Right lobe of liver (tissue), 6 donors: ENCODE measurements at regions not wholly inside any gene's neighbourhood (a gene's known extent, or its start where the extent isn't known, plus 50 kb on each side); places are given as distances from the start of the nearest gene placed in this dataset.

Experiments
- ATAC-seq, 4 donors: fragments of 200-7000 bp; cut with Tn5 transposase; one replicate each; pipeline ENCODE4 v1.9.1; 2020; ENCODE audit warnings: mild to moderate bottlenecking in 4 of 4, moderate library complexity in 4 of 4
- DNase-seq, 3 donors: peaks; one replicate each; pipeline ENCODE4 v3.0.0-alpha.2; 2020
- H3K27ac ChIP-seq, 3 donors: fragments of 200-600 bp; one replicate each; pipeline ENCODE4 v1.8.0; 2022
- H3K27me3 ChIP-seq, 2 donors: fragments of 200-600 bp; one replicate each; pipeline ENCODE4 v1.8.0; 2022
- H3K36me3 ChIP-seq, 4 donors: fragments of 200-600 bp; sonication (generic) in 1 of 4; one replicate each; pipeline versions ENCODE4 v1.5.1 to v1.8.0; 2017 to 2022; ENCODE audit warnings: control low read depth in 1 of 4
- H3K4me1 ChIP-seq, 4 donors: fragments of 200-600 bp; sonication (generic) in 1 of 4; one replicate each; pipeline versions ENCODE4 v1.5.1 to v1.8.0; 2017 to 2022; ENCODE audit warnings: control low read depth in 1 of 4
- H3K4me3 ChIP-seq, 3 donors: fragments of 200-600 bp; one replicate each; pipeline ENCODE4 v1.8.0; 2022
- H3K9me3 ChIP-seq, 4 donors: fragments of 200-600 bp; sonication (generic) in 1 of 4; one replicate each; pipeline versions ENCODE4 v1.5.1 to v1.8.0; 2017 to 2022; ENCODE audit warnings: control low read depth in 1 of 4
- POLR2A ChIP-seq: fragments of 450-650 bp; IDR thresholded peaks from one replicate; pipeline ENCODE4 v1.6.1; 2017; ENCODE audit warnings: antibody characterized with exemption, mild to moderate bottlenecking
- WGBS: methylation state at CpG from one replicate; pipeline ENCODE4 v1.1.6; 2018; ENCODE audit warnings: low coverage, low lambda C conversion rate; ENCODE audit not compliant: insufficient coverage; ENCODE audit errors: missing lambda C conversion rate; 5-methylcytosine and 5-hydroxymethylcytosine counted together
- intact Hi-C, 2 donors: fragments of 100-400 bp; cut with DNase I; formaldehyde crosslinking; loops; one replicate each; pipeline versions ENCODE4 v1.11.2 to v1.14.1; 2022
- TF ChIP-seq, protein P1 (sequence below), 4 donors: fragments of 200-600 bp in 3 of 4; fragments of 450-650 bp in 1 of 4; IDR thresholded peaks; one replicate each; pipeline versions ENCODE4 v1.5.1 to v1.8.0; 2016 to 2022; ENCODE audit warnings: antibody characterized with exemption in 4 of 4, mild to moderate bottlenecking in 2 of 4
- donor health status: DM: no; HTN: yes; CAD: no.
- donor health status: DM: no; HTN: no; CAD: no.
- donor health status: DM: no; HTN: no; CAD: no.
- donor health status: DM: no; HTN: yes; CAD: no.
- donor health status: DM: no; HTN: yes; CAD: no.

DNA sequence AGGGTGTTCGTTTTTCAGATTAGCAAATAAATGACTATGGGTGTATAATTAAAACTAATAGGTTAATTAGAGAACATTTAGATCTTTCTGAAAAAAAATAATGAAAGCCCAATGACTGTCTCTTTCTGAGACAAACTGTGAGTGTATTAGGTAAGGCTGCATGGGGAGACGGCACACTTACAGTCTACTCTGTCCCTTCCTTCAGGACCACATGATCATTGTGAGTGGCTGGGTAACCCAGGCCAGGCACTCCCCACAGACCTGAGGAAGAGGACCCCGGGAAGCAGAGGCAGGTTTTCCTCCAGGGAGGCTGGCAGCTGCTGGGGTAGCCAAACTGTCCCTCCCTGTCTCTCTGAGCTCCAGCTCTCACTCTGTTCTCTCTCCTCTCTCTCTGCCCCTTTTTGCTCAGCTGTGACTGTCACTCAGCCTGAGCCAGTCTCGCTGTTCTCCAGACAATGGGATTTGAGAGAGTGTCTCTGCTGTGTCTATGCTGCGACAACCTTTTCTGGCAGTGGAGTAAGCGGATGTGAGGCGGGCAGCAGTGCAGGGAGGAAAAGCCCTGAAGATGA, 83.1 kb upstream of the NCAM1 start:
- no peak for DNase-seq
- WGBS: 71% methylated on average over 6 of the region's 7 CpGs
- no peaks in the 10 kb centered on the region for H3K4me1 ChIP-seq
- ATAC-seq: no peak
- intact Hi-C loops: no loop called here
- no peaks in the 10 kb centered on the region for H3K9me3 ChIP-seq
- TF ChIP-seq, protein P1, sequence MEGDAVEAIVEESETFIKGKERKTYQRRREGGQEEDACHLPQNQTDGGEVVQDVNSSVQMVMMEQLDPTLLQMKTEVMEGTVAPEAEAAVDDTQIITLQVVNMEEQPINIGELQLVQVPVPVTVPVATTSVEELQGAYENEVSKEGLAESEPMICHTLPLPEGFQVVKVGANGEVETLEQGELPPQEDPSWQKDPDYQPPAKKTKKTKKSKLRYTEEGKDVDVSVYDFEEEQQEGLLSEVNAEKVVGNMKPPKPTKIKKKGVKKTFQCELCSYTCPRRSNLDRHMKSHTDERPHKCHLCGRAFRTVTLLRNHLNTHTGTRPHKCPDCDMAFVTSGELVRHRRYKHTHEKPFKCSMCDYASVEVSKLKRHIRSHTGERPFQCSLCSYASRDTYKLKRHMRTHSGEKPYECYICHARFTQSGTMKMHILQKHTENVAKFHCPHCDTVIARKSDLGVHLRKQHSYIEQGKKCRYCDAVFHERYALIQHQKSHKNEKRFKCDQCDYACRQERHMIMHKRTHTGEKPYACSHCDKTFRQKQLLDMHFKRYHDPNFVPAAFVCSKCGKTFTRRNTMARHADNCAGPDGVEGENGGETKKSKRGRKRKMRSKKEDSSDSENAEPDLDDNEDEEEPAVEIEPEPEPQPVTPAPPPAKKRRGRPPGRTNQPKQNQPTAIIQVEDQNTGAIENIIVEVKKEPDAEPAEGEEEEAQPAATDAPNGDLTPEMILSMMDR (IDR thresholded peaks at IDR 0.05): no peak
- no peak for TF ChIP-seq POLR2A
- no peak overlapping the region for H3K27ac ChIP-seq
- H3K4me3 ChIP-seq: no peak overlapping the region
- no peaks in the 10 kb centered on the region for H3K27me3 ChIP-seq
- H3K36me3 ChIP-seq: no peaks in the 10 kb centered on the region

DNA sequence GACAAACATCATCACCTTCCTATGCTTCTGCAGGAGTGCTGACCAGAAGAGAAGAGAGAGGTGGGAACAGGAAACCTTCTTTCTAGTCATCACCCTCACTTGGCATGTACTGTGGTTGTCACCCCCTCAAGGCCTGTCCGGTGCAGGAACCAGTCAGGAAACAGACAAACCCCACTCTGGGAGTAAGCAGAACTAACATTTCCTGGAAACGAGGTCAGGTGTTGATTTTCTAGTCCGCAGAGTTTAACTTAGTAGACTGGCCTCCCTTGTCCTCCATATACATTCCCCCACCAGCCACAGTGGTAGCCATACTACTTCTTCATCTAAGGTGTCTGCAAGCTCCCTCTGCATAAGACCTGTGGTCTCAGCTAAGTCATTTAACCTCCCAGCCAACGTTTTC, 80.7 kb upstream of the NCAM1 start:
- 27% methylated on average over 4 of the region's 4 CpGs for WGBS
- ATAC-seq (peak in 2 of 4 donors; percentile 35 to 47), DNase-seq (no peak)
- H3K4me3 ChIP-seq: no peak overlapping the region
- TF ChIP-seq POLR2A: no peak
- TF ChIP-seq, protein P1 (IDR thresholded peaks at IDR 0.05): no peak
- no peaks in the 10 kb centered on the region for H3K36me3 ChIP-seq
- H3K4me1 ChIP-seq: no peaks in the 10 kb centered on the region
- no peaks in the 10 kb centered on the region for H3K9me3 ChIP-seq
- no peak overlapping the region for H3K27ac ChIP-seq
- intact Hi-C loops: no loop called here
- H3K27me3 ChIP-seq: no peaks in the 10 kb centered on the region

DNA sequence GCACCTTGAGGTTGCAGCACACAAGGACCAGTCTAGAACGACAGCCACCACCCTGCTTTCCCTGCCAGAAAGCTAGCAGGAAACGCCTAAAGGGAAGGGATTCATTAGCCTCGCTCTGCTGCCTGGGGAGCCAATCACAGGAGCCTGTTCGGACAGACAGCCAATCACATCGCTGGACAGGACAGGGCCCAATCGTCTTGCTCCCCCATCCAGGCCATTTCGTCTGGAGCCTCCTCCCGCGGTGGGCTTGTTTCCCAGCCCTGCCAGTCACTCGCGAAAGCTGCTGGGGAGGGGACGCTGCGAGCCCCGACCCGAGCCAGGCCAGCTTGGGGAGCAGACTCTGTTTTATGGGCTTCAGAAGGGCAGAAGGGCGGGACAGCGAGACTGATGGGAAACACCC, 79.8 kb upstream of the NCAM1 start:
- peak in 1 of 3 donors; percentile 55 for DNase-seq

DNA sequence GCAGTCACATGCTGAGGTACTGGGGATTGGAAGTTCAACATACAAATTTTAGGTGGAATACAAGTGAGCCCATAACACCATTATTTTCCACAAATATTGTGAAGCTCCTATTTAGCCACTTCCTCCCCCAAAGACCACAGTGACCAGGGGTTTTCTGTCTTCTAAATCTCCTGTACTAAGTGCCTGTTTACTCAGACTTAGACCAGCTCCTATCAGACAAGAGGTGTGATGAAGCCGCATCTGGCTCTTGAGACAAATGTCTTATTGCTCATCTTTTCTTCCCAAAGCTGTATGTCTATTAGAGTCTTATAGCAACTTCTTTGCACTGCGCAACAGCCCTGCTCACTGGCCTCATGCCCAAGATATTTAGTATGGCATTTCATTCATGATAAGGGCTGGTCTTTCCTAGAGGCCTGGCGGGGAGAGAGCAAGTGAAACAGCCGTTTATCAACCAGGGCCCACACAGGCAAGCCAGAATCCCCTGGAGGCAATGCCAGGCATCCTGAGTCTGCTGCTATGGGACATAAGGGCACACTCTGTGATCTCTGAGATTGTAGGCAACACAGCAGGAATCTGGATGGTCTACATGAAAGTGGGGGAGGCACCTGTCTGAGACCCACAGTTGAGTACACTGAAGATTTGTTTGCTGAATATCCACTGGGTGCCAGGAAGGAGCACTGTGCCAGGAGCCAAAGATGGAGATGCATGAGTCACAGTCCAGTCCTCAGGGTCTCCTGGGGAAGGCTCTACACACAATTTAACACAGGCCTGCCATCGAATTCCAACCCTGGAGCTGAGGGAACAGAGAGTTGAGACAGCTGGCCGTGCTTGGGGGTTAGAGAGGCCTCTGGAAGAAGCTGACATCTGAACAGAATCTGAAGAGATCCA, 78.5 kb upstream of the NCAM1 start:
- ATAC-seq (no peak), DNase-seq (no peak)
- Histone ChIP-seq H3K4me1 (no peaks in the 10 kb centered on the region), H3K27me3 (no peaks in the 10 kb centered on the region), H3K36me3 (no peaks in the 10 kb centered on the region), H3K9me3 (no peaks in the 10 kb centered on the region), H3K4me3 (no peak overlapping the region), H3K27ac (no peak overlapping the region)
- TF ChIP-seq, protein P1 (IDR thresholded peaks at IDR 0.05): no peak
- no peak for TF ChIP-seq POLR2A
- WGBS: 35% methylated on average over 5 of the region's 6 CpGs
- intact Hi-C loops: no loop called here

More for the DNA sequence above, 79.8 kb upstream of the NCAM1 start:
- 38% methylated on average over 6 of the region's 17 CpGs for WGBS
- H3K27ac ChIP-seq: no peak overlapping the region
- no peaks in the 10 kb centered on the region for H3K9me3 ChIP-seq
- no peak for TF ChIP-seq POLR2A
- TF ChIP-seq, protein P1 (IDR thresholded peaks at IDR 0.05): no peak
- ATAC-seq: peak; percentile 32 to 51 (median 45)
- H3K4me3 ChIP-seq: no peak overlapping the region
- no peaks in the 10 kb centered on the region for H3K36me3 ChIP-seq
- H3K27me3 ChIP-seq: no peaks in the 10 kb centered on the region
- intact Hi-C loops: no loop called here
- H3K4me1 ChIP-seq: no peaks in the 10 kb centered on the region
